Activated CD8-positive, alpha-beta memory T cell treated with anti-CD3 and anti-CD28 coated beads for 1 hour (primary cell): ENCODE measurements at regions not wholly inside any gene's neighbourhood (a gene's known extent, or its start where the extent isn't known, plus 50 kb on each side); places are given as distances from the start of the nearest gene placed in this dataset.
"Not testable (repeated sequence)": the region's sequence is repeated elsewhere in the genome, so short reads cannot be mapped to it uniquely, and the experiment has no call there.

Source experiments
- DNase-seq, 2 donors: peaks; one replicate each; pipeline ENCODE4 v3.0.0-alpha.2; 2020; ENCODE audit warnings: low read depth in 1 of 2; ENCODE audit errors: extremely low read depth in 1 of 2

DNA sequence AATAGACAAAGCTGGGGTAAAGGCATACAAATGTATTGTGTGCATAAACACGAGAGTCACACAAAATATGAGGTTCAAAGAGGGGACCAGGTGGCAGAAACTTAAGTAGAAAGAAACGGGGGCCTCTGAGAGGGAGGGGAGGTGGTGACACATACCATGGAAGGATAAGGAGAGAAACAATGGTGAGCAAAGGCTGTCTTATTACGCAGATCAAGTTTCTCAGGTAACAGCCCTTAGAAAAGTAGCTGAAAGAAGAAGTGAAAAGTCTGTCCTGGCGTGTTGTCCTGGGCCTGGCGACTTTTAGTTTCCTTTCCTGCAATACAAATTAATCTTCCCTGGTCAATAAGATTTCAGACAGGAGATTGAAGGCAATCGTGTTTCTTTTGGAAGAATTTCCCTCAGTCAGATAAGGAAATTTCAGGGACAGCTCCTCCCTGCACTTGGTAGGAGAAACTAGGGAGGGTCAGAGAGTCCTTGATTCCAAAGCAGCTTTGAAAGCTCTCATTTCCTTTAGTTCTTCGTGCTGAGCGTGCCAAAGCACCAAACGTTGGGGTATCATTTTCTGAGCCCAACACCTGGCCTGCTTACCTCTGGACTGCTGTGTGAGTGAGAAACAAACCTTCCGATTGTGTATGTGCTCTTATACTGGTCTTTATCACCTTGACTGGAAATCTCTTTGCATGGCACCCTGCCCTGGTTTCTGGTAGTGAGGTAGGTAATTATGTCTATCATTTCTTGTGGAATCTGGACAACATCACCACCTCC lies 676.7 kb upstream of the LCORL start:
- no peak for DNase-seq

DNA sequence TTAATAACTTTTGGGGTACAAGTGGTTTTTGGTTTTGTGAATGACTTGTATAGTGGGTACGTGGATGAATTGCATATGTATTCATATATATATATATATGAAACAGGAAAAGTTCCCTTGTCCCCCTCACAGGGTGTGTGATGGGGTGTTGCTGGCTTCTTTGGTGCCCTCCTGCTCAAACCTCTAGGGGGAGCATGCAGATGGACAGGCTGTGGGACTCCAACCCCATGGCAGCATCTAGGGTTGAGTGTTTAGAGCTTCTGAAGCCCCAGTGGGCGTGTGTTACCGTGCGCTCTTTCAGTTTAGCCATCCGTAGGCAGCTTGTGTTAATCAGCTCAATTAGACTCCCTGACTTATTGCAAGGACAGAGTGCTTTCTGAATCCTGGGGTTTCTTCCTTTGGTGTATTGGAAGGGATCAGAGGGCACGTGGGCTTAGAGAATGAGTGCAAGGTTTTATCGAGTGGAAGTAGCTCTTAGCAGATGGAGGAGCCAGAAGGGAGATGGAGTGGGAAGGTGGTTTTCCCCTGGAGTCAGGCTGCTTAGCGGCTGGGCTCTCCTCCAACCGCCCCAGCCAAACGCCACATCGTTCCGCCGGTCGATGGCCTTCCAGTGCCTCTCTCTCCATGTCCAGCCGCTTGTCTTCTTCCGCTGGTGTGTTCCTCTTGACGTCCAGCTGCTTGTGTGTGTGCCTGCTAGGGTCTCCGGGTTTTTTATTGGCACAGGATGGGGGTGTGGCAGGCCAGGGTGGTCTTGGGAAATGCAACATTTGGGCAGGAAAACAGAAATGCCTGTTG lies 674.4 kb upstream of the LCORL start:
- no peak for DNase-seq

DNA sequence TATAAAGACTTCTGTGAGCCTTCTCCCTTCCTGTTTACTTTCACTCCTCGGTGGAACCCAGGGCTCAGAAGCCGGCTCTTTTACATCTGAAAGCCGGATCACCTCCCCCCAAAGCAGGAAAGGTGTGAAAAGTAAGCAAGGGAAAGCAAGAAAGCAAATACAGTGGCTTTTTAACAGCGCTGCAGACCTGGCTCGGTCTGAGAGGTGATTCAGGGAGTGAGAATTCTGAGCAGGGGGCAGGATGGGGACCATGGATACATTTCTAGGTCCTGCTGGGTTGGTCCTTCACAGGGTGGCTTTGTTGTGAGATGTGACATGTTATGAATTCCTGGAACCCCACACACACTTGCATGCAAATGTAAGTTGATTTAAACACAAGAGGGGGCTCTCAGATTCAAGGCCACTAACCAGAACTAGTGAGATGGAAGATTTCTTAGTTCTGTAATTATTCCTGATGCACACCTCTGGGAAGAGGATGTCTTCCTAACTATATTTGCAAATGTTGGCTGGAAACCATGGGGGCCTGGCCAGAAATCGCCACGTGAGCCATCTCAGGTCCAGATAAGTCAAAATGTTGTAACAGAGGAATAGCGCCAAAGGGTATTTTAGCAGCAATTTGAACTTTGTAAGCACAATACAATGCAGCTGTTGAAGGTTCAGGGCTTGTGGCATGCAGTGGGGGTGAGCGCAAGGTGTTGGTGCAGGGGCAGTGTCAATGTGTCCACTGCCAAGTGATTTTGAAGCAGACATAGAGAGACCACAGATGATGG lies 670.1 kb upstream of the LCORL start:
- DNase-seq: no peak

DNA sequence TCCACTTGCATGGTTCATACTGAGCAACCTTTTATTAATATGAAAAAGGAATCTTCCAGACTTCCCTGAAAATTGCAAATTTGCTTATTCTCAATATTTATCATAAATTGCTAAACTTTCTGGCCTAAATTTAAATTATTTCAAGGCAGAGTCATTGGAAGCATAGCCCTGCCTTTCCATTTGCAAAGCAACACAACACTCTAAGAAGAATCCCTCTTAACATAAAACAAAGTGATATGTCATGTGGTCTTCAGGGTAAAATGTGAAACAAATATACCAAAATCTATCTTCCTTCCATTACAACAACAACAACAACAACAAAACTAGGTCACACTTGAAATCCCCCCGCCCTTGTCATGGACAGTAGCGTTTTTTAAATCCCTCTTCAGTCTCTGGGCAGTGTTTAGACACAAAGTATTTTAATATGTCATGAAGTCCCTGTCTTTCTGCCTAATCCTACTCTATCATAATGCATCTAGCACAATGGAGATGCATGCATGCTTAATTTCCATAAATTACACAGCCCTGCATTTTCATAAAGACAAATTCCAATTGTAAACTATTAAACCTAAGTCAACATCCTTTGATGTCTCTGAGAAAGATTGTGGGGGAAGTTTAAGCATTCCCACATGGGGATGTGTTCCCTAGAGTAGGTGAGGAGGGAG lies 668.9 kb upstream of the LCORL start:
- DNase-seq: no peak

DNA sequence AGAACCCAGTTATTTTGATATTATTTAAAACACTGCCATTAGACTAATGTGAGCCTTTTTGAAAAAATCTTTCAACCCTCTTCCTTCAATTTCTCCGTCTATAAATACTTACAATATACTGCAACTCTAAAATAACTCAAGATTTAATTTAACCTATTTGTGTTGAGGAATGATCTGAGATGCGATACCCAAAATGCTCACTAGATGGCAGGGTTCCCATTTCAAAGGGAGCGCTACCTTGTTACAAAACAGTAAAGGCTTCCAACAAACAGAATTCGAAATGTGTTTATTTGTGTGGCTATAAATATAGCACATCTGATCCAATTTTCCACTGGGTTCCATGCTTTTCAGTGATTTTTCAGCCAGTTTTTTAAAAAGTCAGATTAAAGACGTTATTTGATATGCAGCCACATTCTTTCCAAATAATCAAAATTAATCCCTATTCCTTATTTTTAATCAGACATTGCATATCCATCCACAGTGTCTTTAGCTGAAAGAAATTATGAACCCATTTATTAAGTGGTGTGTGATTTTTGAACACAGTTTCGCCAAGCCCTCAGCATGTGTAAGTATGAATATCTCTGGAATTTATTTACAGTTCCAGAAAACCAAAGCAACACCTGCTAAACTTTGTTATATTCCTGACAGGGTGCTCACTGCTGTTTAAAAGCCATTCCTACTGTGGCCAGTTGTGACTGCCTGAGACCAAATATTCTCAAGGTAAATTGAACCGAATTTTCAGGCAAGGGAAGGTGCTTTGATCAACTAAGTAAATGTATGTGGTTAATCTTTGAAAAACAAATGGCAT lies 668.0 kb upstream of the LCORL start:
- DNase-seq: peak in 1 of 2 donors; percentile 2

DNA sequence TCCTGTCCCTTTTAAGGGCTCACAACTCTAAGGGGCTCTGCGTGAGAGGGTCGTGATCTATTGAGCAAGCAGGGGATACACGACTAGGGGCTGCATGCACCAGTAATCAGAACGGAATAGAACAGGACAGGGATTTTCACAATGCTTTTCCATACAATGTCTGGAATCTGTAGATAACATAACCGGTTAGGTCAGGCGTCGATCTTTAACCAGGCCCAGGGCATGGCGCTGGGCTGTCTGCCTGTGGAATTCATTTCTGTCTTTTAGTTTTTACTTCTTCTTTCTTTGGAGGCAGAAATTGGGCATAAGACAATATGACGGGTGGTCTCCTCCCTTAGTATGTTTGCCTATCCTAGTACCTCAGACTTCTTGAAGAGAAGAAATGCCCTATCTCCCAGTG lies 666.8 kb upstream of the LCORL start:
- not testable (repeated sequence) for DNase-seq

DNA sequence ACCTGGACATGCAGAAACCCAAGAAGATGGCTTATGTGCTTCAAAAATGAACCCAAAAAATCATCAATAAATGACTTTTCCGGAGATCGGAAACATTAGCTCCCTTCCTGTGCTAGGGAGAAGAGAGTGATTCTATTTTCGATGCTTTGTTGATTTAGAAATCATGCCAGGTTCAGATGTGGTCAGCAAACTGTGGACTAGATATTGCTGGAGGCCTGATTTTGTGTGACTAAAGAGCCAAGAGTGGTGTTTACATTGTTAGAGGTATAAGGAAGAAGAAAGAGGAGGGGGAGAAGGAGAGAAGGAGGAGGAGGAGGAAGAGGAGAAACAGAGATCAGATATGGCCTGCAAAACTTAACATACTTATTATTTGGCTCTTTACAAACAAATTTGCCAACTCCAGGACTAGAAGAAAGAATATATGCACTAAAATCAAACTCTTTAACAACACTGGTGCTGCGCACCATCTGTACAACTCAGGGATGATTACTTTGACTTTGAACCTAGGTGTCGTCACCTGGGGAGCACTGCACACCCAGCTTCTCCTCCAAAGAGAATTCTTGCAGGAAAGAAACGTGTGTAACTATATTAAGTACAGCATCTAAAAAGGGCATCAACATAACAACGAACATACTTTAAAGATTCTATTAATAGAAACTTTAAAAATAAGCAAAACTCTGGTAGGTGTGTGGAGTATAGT lies 664.9 kb upstream of the LCORL start:
- no peak for DNase-seq

DNA sequence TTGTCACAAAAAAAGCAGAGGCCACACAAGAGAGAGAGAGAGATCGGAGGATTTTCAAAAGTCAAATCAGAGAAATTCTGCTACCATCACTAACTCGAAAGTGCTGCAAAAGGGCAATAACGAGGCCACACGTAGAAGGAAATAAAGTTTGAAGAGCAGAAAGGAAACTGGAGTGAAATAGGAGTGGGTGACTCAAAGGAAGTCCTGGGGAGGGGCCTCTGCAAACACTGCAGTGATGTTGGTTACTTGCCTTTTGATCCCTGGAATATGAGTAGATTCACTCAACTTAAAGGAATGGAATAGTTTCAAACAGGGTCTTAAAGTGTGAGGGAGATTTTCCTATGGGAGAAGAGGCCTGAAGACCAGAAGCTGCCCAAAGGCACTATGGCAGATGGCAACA lies 663.4 kb upstream of the LCORL start:
- DNase-seq: no peak

DNA sequence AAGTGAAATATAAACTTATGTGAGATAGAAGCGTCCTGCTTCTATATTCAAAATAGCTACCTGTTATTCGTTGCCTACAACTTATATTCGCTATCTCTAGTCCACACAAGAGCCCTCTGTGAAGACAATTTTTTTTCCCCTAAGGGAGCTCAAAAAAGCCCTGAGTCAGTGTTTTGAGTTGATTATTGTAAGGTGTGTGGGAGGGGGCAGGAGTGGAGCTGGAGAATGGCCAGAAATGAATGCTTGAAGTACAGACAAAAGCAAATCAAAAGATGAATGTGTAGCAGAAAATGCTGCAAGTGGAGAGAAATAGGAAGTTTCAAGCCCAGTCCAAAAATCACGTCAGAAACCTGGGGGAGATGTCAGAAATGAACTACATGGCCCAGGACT lies 655.0 kb upstream of the LCORL start:
- no peak for DNase-seq

DNA sequence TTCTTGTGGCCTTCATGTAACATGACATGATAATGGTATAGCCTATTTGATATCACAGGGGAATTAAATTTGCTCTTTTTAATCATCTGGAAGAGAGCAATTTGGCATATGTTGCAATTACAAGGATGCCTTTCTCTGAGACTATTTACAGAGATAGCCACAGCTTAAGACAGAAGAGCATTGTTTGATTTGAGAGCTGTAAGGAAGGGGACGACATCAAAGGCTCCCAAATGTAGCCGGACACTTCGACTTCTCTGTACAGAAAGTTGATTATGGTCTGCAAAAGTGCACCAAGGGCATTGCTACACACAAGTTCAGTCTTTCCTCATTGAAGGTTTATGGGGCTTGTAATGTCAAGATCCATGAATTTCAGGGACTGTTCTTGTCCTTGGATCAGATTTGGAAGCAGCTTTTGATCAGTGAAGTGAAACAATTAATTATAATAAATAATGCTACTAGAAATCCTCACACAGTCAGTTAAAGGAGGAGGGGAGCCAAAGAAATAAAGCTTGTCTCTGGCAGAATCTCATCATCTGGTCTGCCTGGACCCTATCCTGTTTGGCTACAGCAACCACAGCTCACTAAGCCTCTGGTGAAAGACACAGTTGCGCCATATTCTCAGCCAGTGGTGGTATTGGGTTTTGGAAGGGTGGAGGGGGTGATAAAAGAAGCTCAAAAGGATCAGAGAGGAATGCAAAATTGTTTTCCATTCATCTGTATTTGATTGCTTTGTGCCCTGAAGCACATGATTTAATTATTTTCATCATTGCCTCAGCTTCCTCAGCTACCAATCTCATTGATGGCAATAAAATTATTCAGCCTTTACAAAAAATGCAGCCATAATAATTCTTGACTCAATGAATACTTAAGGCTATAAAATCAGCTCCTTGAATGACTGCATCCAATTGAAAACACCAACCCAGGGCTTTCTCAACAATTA lies 654.3 kb upstream of the LCORL start:
- DNase-seq: no peak

DNA sequence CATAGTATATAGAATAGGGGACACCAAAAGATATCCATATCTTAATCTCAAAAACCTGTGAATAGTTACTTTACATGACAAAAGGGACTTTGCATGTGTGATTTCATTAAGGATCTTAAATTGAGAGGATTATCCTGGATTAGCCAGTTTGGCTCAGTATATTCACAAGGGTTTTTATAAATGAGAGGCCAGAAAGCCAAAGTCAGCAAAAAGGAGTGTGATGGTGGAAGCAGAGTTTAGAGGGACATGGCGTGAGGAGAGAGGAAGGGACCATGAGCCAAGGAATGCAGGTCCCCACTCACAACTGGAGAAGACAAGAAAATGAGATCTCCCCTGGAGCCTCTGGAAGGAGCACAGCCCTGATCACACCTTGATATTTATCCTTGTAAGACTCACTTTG lies 648.5 kb upstream of the LCORL start:
- DNase-seq: no peak

DNA sequence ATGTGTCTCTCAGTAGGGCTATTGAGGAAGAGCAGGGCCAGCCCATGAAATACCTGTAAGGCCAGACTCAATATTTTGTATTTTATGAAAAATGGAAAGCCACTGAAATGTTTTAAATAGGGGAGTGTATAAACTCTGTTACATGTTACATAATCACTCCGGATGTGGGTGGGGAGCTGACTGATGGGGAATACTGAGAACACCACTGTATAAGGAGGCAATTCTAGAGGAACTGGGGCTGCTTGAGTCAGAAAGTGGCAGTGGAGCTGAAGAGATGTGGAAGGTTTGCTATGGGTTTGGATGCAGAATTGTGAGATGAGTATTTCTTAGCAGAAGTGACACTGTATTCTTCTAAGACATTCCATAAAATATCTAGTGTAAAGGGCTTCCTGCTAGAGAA lies 647.8 kb upstream of the LCORL start:
- DNase-seq: no peak

DNA sequence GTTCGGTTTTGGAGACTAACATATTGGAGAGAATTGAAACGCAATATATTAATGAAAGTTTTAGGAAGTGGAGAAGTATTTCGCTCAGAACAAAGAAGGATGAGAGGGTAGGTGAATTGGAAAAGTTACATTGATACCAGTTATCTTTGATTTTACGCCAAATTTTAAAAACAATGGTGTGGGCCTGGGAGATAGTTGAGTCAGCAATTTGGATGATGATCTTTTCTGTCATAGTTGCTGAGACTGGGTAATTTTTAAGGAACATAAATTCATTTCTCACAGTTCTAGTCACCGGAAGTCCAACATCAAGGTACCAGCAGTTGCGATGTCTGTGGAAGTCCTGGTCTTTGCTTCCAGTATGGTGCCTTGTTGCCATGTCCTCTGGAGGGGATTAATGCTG lies 644.8 kb upstream of the LCORL start:
- DNase-seq: no peak

DNA sequence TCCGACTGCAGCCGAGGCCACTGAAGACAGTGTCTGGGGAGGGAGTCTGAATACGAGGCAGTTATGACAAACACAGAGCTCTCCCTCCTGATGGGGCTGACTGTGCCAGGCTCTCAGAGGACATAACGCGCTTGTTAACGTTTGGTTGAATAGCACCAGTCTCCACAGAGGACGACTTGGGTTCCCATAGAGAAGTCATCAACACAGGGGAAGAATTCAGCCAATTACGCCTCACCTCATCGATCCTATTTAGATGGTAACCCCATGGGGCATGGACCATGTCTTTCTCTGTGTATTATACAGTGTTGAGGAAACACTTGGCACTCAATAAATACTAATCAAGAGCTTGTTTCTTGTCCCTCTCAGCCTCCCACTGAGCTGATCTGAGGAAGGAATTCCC lies 642.6 kb upstream of the LCORL start:
- DNase-seq: no peak

DNA sequence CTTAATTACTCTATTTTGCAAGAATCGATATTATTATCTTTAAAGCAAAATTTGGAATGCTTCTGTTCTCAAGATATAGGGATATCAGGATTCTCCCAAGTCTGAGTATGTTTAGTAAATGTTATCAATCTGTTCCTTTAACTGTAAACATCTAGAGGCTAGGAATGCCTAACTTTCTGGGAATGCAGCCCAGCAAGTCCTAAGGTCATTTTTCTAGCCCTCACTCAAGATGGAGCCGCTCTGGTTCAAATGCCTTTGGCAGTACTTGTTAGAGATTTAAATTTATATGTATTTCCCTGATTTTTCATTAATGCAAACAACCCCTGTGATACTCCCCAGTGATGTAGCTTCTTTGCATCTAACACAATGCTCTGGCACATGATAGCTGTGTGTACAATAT lies 623.8 kb upstream of the LCORL start:
- no peak for DNase-seq

DNA sequence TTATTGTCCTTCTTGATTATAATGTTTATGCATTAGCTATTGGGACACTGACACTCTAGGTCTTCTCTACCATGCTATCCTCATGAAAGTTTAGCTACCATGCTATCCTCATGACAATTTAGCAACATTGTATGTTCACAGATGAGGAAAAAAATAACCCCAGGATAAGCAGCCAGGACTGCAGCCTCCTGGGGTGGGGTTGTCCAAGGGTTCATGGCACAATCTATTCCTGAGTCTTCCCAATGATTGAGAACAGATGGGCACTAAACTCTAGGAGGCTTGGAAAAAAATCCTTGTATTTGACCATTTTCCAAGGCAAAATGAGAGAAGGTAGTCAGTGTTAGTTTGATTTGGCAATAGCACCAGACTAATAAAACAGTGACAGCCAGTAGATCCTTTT lies 619.8 kb upstream of the LCORL start:
- DNase-seq: no peak

DNA sequence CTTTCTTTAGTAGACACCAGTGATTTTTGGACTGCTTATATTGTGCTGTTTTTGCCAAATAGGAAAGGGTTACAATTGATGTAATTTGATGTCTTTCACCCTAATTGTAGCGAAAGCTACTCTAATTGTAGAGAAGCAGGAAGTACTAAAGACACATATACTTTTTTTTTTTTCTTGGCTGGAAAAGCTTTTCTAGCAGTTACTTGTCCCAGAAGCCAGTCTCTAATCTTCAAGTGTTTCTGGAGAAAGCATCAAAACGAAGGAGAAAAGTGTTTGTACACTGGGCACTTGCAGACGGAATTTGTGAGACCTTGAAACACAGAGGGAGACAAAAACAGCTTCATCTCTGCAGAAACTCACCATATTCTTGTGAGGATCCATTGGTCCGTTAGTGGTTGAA lies 616.5 kb upstream of the LCORL start:
- DNase-seq: no peak

DNA sequence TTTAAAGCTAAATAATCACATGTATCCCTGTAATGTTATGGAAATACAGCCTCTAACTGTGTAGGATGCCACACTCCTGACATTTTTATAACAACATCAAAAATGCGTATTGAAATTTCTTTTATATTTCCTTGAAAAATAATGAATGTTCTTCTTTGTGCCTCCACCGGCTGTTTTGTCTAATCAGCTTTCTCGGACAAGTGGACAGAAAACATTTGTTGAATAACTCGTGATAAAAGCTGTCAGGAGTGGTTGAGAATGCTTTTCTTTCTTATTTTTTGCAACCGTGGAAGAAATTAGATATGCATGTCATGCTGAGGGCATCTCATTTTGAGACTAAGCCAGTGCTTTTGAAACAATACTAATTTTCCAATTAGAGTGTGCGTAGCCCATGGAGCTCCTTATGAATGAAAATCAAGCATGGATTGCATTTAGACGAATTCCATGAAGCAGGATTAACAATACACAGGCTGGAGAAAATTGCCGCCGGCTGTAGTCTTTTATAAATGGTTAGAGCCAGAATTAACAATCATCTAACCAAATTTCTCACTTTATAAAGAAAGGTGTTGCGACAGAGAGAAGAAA lies 614.5 kb upstream of the LCORL start:
- no peak for DNase-seq
